SKM-1 (cell line): ENCODE measurements at regions not wholly inside any gene's neighbourhood (a gene's known extent, or its start where the extent isn't known, plus 50 kb on each side); places are given as distances from the start of the nearest gene placed in this dataset.

Experiments used
- DNase-seq: peaks from one replicate; lab custom pipeline; 2025; ENCODE audit not compliant: unreplicated experiment; lab: John Stamatoyannopoulos, UW

DNA sequence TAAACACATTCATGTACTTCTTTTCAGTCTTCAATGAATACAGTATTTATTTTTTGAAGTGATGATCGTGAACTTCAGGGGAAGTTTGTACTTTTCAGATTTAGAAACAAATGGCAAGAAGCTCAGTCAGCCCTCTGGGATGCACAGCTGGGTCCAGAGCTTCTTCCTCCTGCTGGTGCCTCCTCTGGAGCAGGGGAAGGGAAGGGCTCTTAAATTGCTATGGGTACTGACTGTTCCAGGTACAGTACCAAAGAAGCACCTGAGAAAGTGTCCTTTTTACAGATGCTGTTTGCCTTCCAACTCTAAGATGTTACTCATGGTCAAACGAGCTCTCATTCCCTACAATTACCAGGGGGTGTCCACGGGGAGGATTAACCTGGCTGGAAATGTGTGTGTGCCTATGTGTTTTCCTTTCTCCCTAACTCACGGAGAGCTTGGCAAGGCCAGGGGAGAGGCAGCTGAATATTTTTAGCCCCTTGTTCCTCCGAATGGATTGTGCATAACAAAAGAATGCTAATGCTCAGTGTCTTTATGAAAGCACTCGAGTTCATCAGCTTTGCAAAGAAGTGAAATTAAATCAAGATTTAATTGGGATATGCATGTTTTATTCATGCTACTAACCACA, 313.7 kb upstream of the CADM1 start:
- DNase-seq: no peak

DNA sequence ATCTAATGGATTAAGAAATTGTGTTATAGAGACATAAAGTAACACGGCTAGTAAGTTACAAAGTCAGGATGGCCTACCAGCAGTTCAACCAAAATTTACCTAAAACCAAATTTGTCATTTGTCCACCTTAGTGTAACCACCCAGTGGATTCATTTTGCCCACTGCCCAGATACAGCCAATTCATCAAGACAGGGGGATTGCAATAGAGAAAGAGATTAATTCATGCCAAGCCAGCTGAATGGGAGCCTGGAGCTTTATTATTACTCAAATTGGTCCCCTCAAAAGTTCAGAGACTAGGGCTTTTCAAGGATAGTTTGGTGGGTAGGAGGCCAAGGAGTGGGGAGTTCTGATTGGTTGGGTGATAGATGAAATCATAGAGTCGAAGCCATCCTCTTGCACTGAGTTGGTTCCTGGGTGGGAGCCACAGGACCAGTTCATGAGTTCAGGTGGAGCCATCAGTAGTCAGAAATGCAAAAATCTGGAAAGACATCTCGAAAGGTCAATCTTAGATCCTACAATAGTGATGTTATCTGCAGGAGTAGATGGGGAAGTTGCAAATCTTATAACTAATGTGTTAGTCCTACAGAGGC, 304.2 kb upstream of the CADM1 start:
- DNase-seq: no peak

DNA sequence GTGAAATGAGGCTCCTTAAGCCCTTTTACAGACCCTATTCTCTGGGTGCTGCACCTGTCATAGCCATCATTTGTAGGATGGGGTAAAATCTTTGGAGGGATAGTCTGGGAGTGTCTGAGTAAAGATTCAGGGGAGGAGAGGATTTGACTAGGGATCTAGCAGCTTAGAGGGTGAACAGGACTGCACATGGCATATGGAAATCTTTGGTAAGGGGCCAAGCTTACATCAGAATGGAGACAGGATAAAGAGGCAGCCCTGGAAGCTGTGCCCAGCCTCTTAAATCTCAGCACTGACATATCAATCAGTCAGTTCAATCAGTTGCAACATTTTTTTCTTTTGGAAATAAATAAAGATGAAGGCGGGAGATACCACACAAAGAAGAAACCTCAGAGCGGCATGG, 301.8 kb upstream of the CADM1 start:
- no peak for DNase-seq

GRCh38 chr11:115803073-115803740, 299.0 kb upstream of the CADM1 start:
- DNase-seq: no peak

- no peak for DNase-seq
Observed at GRCh38 chr11:115802641-115803040, 298.4 kb upstream of the CADM1 start.

DNA sequence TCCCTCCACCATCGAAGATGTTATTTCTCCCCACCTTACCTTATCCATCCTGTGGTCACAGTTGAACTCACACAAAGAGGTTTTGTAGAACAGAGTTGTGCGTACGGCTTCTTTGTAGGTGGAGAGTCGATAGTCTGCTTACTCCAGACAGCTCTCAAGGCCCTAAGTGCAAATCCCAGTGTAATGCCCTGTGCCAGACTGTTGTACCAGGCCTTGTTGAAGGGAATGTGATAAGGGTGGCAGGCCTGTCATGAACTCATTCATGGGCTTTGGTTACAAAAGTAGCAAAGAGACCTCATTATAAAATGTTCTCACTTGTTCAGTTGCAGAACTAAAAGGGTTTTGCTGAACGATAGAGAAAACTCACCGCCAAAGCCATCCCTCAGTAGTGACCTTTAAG, 288.7 kb upstream of the CADM1 start:
- no peak for DNase-seq

- DNase-seq: no peak
Observed at GRCh38 chr11:115787302-115787701, 283.1 kb upstream of the CADM1 start.

- DNase-seq: no peak
Observed at GRCh38 chr11:115784796-115785521, 280.7 kb upstream of the CADM1 start.

- no peak for DNase-seq
Observed at GRCh38 chr11:115780646-115781362, 276.6 kb upstream of the CADM1 start.

DNA sequence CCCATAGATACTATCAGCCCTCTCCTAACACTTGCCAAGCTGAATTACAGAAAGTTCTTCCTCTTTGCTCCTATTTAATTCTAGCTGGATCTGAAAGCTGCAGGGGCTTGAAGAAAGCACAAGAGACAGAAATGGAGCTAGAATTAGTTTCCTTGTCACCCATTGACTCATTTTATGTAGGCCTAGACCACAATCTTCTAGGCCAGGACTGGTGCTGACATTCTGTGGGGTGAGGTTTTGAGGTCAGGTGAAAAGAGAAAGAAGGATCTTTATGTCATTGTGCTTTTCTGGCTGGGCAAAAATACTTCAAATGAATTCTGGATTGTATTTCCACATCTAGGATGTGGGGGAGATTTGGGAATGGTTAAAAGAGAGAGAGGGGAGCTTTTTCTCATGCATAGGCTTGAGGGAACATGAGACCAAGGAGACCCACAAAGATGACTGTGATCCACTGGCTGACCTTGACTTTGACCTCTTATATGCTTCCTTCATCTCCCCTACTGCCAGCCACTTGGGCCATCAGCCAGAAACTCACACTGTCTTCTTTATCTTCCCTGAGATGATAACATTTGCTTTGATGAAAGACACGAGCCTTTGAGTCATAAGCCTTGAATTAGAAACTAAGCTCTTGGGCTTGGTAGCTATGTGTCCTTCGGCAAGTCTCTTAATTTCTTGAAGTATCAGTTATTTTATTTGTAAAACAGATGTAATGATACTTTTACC, 274.9 kb upstream of the CADM1 start:
- no peak for DNase-seq

DNA sequence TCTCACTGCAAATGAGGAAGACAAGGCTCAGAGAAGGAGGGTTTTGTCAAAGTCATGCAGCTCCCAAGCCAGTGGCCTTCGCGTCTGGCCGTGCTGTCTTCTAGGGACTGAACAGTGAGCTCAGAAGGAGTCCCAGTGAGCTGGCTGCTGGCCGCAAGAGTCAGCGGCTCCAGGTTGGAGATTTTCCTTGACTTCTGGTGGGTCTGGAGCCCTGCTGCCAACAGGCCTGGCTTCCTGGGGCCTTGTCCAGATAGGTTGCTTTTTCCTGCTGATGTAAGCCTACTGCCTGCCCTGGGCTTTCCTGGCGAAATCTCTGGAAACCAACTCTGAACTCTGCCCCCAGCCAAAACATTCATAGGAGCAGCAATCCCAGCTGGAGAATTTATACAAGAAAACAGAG, 272.7 kb upstream of the CADM1 start:
- DNase-seq: no peak

GRCh38 chr11:115775846-115776245, 271.6 kb upstream of the CADM1 start:
- DNase-seq: no peak

DNA sequence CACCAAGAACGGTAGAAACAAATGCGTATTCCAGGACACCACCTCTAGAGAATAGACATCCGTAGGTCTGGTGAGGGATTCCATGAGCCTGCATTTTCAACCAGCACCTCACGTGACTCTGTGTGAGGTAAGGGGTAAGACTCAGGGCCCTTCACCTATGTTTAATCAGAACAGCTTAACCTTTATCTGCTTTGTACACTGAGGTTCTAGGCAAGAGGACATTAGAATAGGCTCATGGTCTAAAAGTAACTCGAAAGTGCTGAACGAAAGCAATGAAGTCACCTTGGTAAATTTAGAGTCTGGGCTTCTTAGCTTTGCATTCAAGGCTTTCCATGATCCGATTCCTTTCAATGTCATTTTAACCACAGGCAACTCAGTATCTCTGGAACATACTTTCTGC, 270.5 kb upstream of the CADM1 start:
- DNase-seq: no peak

GRCh38 chr11:115769891-115770290, 265.7 kb upstream of the CADM1 start:
- no peak for DNase-seq

- DNase-seq: no peak
Observed at GRCh38 chr11:115767883-115768282, 263.7 kb upstream of the CADM1 start.

GRCh38 chr11:115767047-115767802, 263.0 kb upstream of the CADM1 start:
- no peak for DNase-seq

GRCh38 chr11:115766561-115766960, 262.3 kb upstream of the CADM1 start:
- no peak for DNase-seq

- DNase-seq: no peak
Observed at GRCh38 chr11:115765803-115766239, 261.6 kb upstream of the CADM1 start.

- DNase-seq: no peak
Observed at GRCh38 chr11:115764176-115764575, 260.0 kb upstream of the CADM1 start.

- DNase-seq: no peak
Observed at GRCh38 chr11:115761817-115762216, 257.6 kb upstream of the CADM1 start.
